Thyroid gland (tissue), 4 donors: ENCODE measurements at regions not wholly inside any gene's neighbourhood (a gene's known extent, or its start where the extent isn't known, plus 50 kb on each side); places are given as distances from the start of the nearest gene placed in this dataset.

ENCODE experiments used
- POLR2A ChIP-seq, 2 donors: fragments of 450-650 bp; IDR thresholded peaks; one replicate each; pipeline ENCODE4 v1.6.1; 2017; ENCODE audit warnings: antibody characterized with exemption in 2 of 2, mild to moderate bottlenecking in 2 of 2, moderate library complexity in 1 of 2
- TF ChIP-seq, protein P1 (sequence below), 6 experiments: fragments of 200-600 bp in 3 of 6; fragments of 450-650 bp in 3 of 6; sonication (generic) in 3 of 6; IDR thresholded peaks; one replicate each; pipeline ENCODE4 v1.5.1; 2016 to 2019; ENCODE audit warnings: antibody characterized with exemption in 6 of 6, mild to moderate bottlenecking in 2 of 6, inconsistent platforms in 1 of 6, moderate library complexity in 1 of 6

DNA sequence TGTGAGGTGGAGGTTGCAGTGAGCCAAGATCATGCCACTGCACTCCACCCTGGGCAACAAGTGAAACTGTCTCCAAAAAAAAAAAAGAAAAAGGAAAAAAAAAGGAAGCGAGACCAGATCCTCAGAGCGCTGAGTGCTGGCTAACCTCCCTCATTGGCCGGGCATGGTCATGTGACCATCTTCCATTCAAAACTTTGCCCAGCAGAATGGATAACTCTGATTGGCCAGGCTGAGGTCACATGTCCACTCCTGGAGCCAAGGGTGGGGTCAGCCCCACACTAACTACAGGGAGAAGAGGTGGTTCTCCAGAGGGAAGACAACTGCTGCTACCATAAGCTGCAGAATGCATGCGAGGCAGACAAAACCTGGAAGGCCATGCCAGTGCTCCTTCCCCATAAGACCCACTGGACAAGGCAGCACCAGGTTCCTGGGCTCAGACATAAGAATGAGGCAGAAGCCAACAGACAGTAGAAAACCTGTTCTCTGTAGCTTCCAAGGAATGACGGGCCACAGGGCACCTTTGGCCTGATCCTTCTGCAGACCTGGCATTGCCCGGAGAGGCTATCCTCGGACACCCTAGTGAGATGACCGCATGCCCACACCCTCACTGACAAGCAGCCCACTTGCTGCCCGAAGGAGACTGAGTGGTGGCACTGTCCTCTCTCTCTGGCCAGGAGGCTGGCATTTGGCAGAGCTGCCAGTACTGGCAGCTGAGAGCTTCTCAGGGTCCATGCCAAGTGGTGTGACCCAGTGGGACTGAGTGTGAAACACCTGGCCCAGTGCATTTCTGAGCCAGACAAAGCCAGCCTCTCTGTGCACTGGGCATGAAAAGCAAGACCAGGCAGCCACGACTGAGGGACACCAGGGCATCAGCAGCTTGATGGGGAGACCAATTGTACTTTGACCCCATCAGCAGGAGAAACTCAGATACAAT is 311.9 kb upstream of the SULF2 start:
- TF ChIP-seq, protein P1, sequence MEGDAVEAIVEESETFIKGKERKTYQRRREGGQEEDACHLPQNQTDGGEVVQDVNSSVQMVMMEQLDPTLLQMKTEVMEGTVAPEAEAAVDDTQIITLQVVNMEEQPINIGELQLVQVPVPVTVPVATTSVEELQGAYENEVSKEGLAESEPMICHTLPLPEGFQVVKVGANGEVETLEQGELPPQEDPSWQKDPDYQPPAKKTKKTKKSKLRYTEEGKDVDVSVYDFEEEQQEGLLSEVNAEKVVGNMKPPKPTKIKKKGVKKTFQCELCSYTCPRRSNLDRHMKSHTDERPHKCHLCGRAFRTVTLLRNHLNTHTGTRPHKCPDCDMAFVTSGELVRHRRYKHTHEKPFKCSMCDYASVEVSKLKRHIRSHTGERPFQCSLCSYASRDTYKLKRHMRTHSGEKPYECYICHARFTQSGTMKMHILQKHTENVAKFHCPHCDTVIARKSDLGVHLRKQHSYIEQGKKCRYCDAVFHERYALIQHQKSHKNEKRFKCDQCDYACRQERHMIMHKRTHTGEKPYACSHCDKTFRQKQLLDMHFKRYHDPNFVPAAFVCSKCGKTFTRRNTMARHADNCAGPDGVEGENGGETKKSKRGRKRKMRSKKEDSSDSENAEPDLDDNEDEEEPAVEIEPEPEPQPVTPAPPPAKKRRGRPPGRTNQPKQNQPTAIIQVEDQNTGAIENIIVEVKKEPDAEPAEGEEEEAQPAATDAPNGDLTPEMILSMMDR (IDR thresholded peaks at IDR 0.05) = no peak
- TF ChIP-seq POLR2A (IDR thresholded peaks at IDR 0.05) = no peak
